ENCODE measurements at regions not wholly inside any gene's neighbourhood (a gene's known extent, or its start where the extent isn't known, plus 50 kb on each side); places are given as distances from the start of the nearest gene placed in this dataset.
"Not testable (repeated sequence)": the region's sequence is repeated elsewhere in the genome, so short reads cannot be mapped to it uniquely, and the experiment has no call there.

GRCh38 chr2:34785206-34785785 is 1186.2 kb upstream of the FAM98A start:
- intact Hi-C loops (cut with micrococcal nuclease), result no loop called here
- Histone ChIP-seq H3K27me3 (ENCODE audit: control insufficient read depth in 2 of 2, insufficient read depth in 2 of 2, low read length in 2 of 2) (no peaks in the 10 kb centered on the region), H3K4me2 (replicated peaks; ENCODE audit: extremely low read depth, low read length, poor library complexity, severe bottlenecking) (no peak overlapping the region), H4K20me1 (ENCODE audit: insufficient read depth, low read length) (no peaks in the 10 kb centered on the region), H3K4me1 (ENCODE audit: control insufficient read depth in 1 of 2, insufficient read depth in 2 of 2, low read length in 2 of 2) (no peaks in the 10 kb centered on the region), H3K79me2 (ENCODE audit: insufficient read depth, low read length) (no peaks in the 10 kb centered on the region), H3K36me3 (replicated peaks in 1 of 2; ENCODE audit: control insufficient read depth in 1 of 2, insufficient read depth in 2 of 2, low read length in 2 of 2) (no peaks in the 10 kb centered on the region), H3K9ac (ENCODE audit: insufficient read depth, low read length, poor library complexity, severe bottlenecking) (no peak overlapping the region), H3K4me3 (replicated peaks in 1 of 3; ENCODE audit: low read depth in 2 of 3, low read length in 3 of 3) (no peak overlapping the region), H2AFZ (ENCODE audit: insufficient read depth, low read depth, low read length, poor library complexity, severe bottlenecking) (no peak overlapping the region), H3K9me3 (replicated peaks in 1 of 2; ENCODE audit: control insufficient read depth in 1 of 2, insufficient read depth in 1 of 2, low read length in 2 of 2) (no peaks in the 10 kb centered on the region), H3K27ac (ENCODE audit: low read depth in 1 of 2, low read length in 2 of 2) (no peak overlapping the region)
- Mint-ChIP-seq H3K4me3 (no peak overlapping the region), H3K27me3 (ENCODE audit: low read depth in 3 of 3) (peaks cover 0 to 2% (median 0%) of the 10 kb centered on the region in 3 donors), H3K4me1 (no peaks in the 10 kb centered on the region), H3K9me3 (peaks cover 0 to 5% (median 0%) of the 10 kb centered on the region in 7 donors), H3K27ac (no peak overlapping the region), H3K36me3 (no peaks in the 10 kb centered on the region)
- no peak for TF ChIP-seq CTCF (IDR thresholded peaks at IDR 0.05)
- no peak for DNase-seq
- no CpG with 5 or more reads among the region's 3 CpGs for WGBS (ENCODE audit: insufficient coverage)

- no peaks in the 10 kb centered on the region for H3K36me3 Mint-ChIP-seq
- Histone ChIP-seq H3K36me3 (replicated peaks in 1 of 2; ENCODE audit: control insufficient read depth in 1 of 2, insufficient read depth in 2 of 2, low read length in 2 of 2) (no peaks in the 10 kb centered on the region), H4K20me1 (ENCODE audit: insufficient read depth, low read length) (no peaks in the 10 kb centered on the region), H3K9me3 (replicated peaks in 1 of 2; ENCODE audit: control insufficient read depth in 1 of 2, insufficient read depth in 1 of 2, low read length in 2 of 2) (no peaks in the 10 kb centered on the region), H3K4me2 (replicated peaks; ENCODE audit: extremely low read depth, low read length, poor library complexity, severe bottlenecking) (no peak overlapping the region), H3K79me2 (ENCODE audit: insufficient read depth, low read length) (no peaks in the 10 kb centered on the region), H2AFZ (ENCODE audit: insufficient read depth, low read depth, low read length, poor library complexity, severe bottlenecking) (no peak overlapping the region), H3K27me3 (ENCODE audit: control insufficient read depth in 2 of 2, insufficient read depth in 2 of 2, low read length in 2 of 2) (no peaks in the 10 kb centered on the region), H3K4me1 (ENCODE audit: control insufficient read depth in 1 of 2, insufficient read depth in 2 of 2, low read length in 2 of 2) (no peaks in the 10 kb centered on the region), H3K4me3 (replicated peaks in 1 of 3; ENCODE audit: low read depth in 2 of 3, low read length in 3 of 3) (no peak overlapping the region), H3K27ac (ENCODE audit: low read depth in 1 of 2, low read length in 2 of 2) (no peak overlapping the region), H3K9ac (ENCODE audit: insufficient read depth, low read length, poor library complexity, severe bottlenecking) (no peak overlapping the region)
- no CpG with 5 or more reads among the region's 1 CpG for WGBS (ENCODE audit: insufficient coverage)
- no peak for DNase-seq
- H3K4me3 Mint-ChIP-seq, result no peak overlapping the region
- H3K4me1 Mint-ChIP-seq, result no peaks in the 10 kb centered on the region
- H3K27me3 Mint-ChIP-seq (ENCODE audit: low read depth in 3 of 3), result no peaks in the 10 kb centered on the region
- intact Hi-C loops (cut with micrococcal nuclease), result no loop called here
- no peak for TF ChIP-seq CTCF (IDR thresholded peaks at IDR 0.05)
- no peak overlapping the region for H3K27ac Mint-ChIP-seq
- H3K9me3 Mint-ChIP-seq, result peaks cover 0 to 4% (median 0%) of the 10 kb centered on the region in 7 donors
Observed at GRCh38 chr2:34784701-34785100, 1185.6 kb upstream of the FAM98A start.

- H3K27ac Mint-ChIP-seq, result peak overlapping the region in 1 of 7 donors; percentile 40
- H3K4me3 ChIP-seq (replicated peaks in 1 of 3; ENCODE audit: low read depth in 2 of 3, low read length in 3 of 3); intact Hi-C loops (cut with micrococcal nuclease); H3K4me1 Mint-ChIP-seq; H3K9me3 ChIP-seq (replicated peaks in 1 of 2; ENCODE audit: control insufficient read depth in 1 of 2, insufficient read depth in 1 of 2, low read length in 2 of 2); H3K27me3 Mint-ChIP-seq (ENCODE audit: low read depth in 3 of 3); H4K20me1 ChIP-seq (ENCODE audit: insufficient read depth, low read length); H3K4me1 ChIP-seq (ENCODE audit: control insufficient read depth in 1 of 2, insufficient read depth in 2 of 2, low read length in 2 of 2); H3K9ac ChIP-seq (ENCODE audit: insufficient read depth, low read length, poor library complexity, severe bottlenecking); H2AFZ ChIP-seq (ENCODE audit: insufficient read depth, low read depth, low read length, poor library complexity, severe bottlenecking); H3K4me2 ChIP-seq (replicated peaks; ENCODE audit: extremely low read depth, low read length, poor library complexity, severe bottlenecking); H3K27me3 ChIP-seq (ENCODE audit: control insufficient read depth in 2 of 2, insufficient read depth in 2 of 2, low read length in 2 of 2); H3K36me3 ChIP-seq (replicated peaks in 1 of 2; ENCODE audit: control insufficient read depth in 1 of 2, insufficient read depth in 2 of 2, low read length in 2 of 2); DNase-seq; H3K27ac ChIP-seq (ENCODE audit: low read depth in 1 of 2, low read length in 2 of 2); H3K4me3 Mint-ChIP-seq; H3K79me2 ChIP-seq (ENCODE audit: insufficient read depth, low read length); H3K36me3 Mint-ChIP-seq; H3K9me3 Mint-ChIP-seq: not testable (repeated sequence)
- no CpG with 5 or more reads among the region's 7 CpGs for WGBS (ENCODE audit: insufficient coverage)
Observed at GRCh38 chr2:34750742-34751141, 1151.6 kb upstream of the FAM98A start.

Measured in CD14-positive monocyte (primary cell).